Epithelial cell of proximal tubule (primary cell): ENCODE measurements at regions not wholly inside any gene's neighbourhood (a gene's known extent, or its start where the extent isn't known, plus 50 kb on each side); places are given as distances from the start of the nearest gene placed in this dataset.

ENCODE experiments used
- DNase-seq: peaks from one replicate; pipeline ENCODE4 v3.0.0-alpha.2; 2011; ENCODE audit warnings: low read depth
- H3K4me3 ChIP-seq: 2 replicates; pipeline ENCODE4 v1.5.1; 2011; ENCODE audit warnings: low read depth, mild to moderate bottlenecking, low read length
- CTCF ChIP-seq: conservative IDR thresholded peaks from 2 replicates; pipeline ENCODE4 v1.5.1; 2012; ENCODE audit warnings: low read depth, mild to moderate bottlenecking, low read length

DNA sequence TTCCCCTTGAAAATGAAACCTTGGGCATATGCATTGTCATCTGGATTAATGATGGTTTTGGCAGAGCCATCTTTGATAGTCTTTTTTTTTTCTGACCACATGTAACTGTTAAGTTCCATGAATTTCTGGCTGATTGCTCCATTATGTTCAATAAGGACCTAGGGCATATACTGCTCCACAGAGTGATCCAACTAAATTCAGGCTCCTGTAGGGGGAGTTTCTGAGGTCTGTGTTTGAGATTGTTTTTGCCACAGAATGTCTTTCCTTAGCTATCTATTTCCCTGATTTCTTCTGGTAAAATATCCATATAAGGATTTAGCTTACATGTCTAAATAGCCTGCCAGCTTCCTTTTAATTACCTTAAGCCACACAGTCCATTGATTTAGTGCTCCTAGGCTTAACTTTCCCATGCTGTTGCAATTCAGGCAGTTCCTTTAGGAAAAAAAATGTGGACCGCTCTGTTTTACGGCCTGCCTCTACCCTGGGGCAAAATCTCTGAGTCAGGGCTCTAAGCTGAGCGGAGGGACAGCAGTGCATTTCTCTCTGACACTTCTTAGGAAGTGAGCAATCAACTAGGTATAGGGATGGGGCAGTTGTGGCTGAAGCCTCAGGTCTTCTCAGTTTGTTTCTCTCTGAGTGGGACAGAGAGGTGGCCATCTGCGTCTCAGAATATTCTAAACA lies 796.2 kb downstream of the NR2F2 start:
- TF ChIP-seq CTCF = no peak
- DNase-seq = no peak
- H3K4me3 ChIP-seq = no peak overlapping the region

DNA sequence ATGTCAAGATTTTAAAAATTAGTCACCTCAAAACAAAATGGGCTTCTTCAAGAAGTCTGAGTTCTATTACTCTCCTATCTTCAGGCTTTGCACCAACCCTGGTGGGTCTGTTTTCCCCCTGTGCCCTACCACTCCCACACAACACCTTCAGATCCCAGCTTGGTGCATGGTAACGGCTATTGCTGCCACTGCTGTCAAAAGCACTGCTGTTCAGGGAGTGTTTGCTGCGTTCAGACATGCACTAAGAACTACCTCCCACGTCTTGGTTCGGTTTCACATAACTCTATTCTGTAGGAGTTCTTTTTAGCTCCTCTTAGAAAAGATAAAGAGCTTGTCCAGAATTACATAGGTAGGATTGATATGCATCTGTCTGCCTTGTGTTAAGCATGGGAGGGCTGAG lies 799.2 kb downstream of the NR2F2 start:
- DNase-seq = no peak
- no peak for TF ChIP-seq CTCF
- no peak overlapping the region for H3K4me3 ChIP-seq

- DNase-seq = no peak
- no peak for TF ChIP-seq CTCF
- H3K4me3 ChIP-seq = no peak overlapping the region
These were observed 809.7 kb downstream of the NR2F2 start for GRCh38 chr15:97140216-97140615.

DNA sequence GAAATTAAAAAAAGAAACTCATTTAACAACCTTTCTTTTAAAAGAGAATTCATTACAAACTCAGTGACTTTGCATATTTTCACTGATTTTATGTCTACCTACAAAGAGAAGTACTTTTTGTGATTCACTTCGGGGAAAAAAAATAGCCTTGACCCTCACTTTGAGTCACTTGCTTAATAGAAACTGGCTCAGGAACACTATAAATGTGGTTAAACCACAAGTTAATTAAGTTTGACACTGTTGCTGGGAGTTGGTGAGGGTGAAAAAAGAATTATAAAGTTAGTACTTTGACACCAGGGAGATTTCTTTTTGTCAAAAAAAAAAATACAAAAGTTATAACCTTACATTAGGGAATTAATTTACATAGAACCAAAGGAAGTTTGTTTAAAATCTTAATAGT lies 810.9 kb downstream of the NR2F2 start:
- DNase-seq = no peak
- no peak overlapping the region for H3K4me3 ChIP-seq
- TF ChIP-seq CTCF = no peak

DNA sequence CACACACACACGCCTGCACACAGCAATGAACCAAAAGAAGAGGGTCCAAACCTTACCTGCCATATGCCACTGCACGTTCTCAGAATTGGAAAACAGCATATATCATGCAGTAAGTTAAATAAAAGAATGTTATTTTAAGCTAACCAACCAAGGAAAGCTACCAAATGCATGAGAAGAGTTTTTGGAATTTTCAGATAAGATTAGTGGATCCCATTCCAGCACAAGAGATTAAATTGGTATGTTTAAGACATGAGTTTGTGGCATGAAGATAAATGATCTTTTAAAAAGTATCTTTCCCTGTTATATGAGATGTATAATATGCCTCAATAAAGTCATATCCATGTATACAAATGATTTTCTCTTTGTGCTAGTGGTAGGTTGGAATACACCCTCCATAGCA lies 811.4 kb downstream of the NR2F2 start:
- TF ChIP-seq CTCF = no peak
- DNase-seq = no peak

DNA sequence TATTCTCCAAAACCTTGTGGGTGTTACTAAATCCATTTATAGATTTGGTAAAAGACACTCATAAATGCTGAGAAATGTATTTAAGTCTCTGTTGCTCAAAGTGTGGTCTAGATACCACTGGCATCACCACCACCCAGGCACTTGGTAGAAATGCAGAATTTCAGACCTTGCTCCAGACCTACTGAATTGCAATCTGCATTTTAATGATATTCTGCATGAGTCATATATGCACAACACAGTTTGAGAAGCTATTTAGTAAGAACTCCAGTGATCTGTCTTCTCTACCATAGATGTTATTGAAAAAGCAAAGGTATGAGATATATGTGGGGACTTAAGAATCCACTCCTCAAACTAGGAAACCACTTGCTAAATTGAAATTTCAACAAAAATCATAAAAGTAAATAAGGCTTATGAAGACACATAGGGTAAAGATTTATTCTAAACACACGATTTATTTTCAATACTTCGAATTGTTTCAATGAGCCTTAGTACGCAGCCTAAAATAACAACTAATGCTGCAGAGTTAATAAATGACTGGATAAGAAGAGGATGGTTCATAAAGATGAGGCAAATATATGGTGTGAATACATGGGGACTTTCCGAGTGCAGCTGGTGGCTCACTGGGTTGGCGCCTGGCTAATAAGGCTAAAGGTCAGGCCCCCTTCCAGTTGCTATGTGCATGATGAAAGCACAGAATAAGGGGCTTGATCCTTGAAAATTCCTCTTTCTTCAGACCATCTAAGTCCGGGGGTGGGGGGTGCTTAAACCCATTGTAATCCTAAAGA lies 813.3 kb downstream of the NR2F2 start:
- DNase-seq = no peak
- H3K4me3 ChIP-seq = no peak overlapping the region
- TF ChIP-seq CTCF = no peak

More for the DNA sequence above, 811.4 kb downstream of the NR2F2 start:
- no peak overlapping the region for H3K4me3 ChIP-seq

DNA sequence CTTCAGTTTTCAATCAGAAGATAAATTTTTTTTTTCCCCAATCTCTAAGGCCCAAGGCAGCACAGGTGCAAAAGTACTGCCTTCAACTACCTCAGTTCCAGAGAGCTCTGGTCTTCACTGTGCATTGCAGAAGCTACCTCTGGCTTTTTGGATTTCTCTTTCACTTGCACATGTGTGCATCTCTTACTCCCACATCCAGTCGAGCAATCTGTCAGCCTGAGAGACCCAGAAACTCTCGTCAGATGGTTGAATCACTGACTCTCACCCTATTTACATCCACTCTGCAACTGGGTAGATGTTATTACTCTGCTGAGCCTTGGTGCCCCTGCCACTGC lies 813.8 kb downstream of the NR2F2 start:
- no peak for TF ChIP-seq CTCF
- no peak overlapping the region for H3K4me3 ChIP-seq
- no peak for DNase-seq
